Mammary epithelial cell (primary cell): ENCODE measurements at regions not wholly inside any gene's neighbourhood (a gene's known extent, or its start where the extent isn't known, plus 50 kb on each side); places are given as distances from the start of the nearest gene placed in this dataset.

Experiments
- CTCF ChIP-seq, 2 donors: IDR thresholded peaks in 1 of 2; conservative IDR thresholded peaks in 1 of 2; 2 replicates each; pipeline ENCODE4 v1.5.1; 2011 to 2012; ENCODE audit warnings: inconsistent platforms in 2 of 2, low read length in 2 of 2, mild to moderate bottlenecking in 2 of 2, control low read depth in 1 of 2, low read depth in 1 of 2; ENCODE audit not compliant: insufficient read depth in 1 of 2; ENCODE audit errors: extremely low read depth in 1 of 2
- EZH2 ChIP-seq: IDR thresholded peaks from 2 replicates; pipeline ENCODE4 v1.6.1; 2012; ENCODE audit warnings: low read length, inconsistent platforms, borderline replicate concordance

- TF ChIP-seq CTCF (conservative IDR thresholded peaks at IDR 0.05 in 1 of 2, IDR thresholded peaks at IDR 0.05 in 1 of 2; ENCODE audit: extremely low read depth in 1 of 2, insufficient read depth in 1 of 2, low read depth in 1 of 2, low read length in 2 of 2) (no peak), EZH2 (no peak)
Observed at GRCh38 chr4:27161191-27161590, 300.6 kb downstream of the STIM2 start.
